GM21786 (cell line): ENCODE measurements at regions not wholly inside any gene's neighbourhood (a gene's known extent, or its start where the extent isn't known, plus 50 kb on each side); places are given as distances from the start of the nearest gene placed in this dataset.
"Not testable (repeated sequence)": the region's sequence is repeated elsewhere in the genome, so short reads cannot be mapped to it uniquely, and the experiment has no call there.

ENCODE experiments used
- ATAC-seq: cut with Tn5 transposase; IDR thresholded peaks from one replicate; pipeline ENCODE4 v1.9.1; 2021; ENCODE audit not compliant: unreplicated experiment

- no peak for ATAC-seq
Observed at GRCh38 chr3:177249203-177249602, 51.9 kb upstream of the TBL1XR1 start.

GRCh38 chr3:177250151-177250550 lies 52.9 kb upstream of the TBL1XR1 start:
- ATAC-seq: no peak

GRCh38 chr3:177251755-177252154 lies 54.5 kb upstream of the TBL1XR1 start:
- ATAC-seq: no peak

- ATAC-seq: no peak
Observed at GRCh38 chr3:177257006-177257405, 59.7 kb upstream of the TBL1XR1 start.

GRCh38 chr3:177257625-177258024 lies 60.3 kb upstream of the TBL1XR1 start:
- ATAC-seq: no peak

GRCh38 chr3:177262396-177262795 lies 65.1 kb upstream of the TBL1XR1 start:
- no peak for ATAC-seq

- ATAC-seq: peak; percentile 53
Observed at GRCh38 chr3:177263615-177264368, 66.5 kb upstream of the TBL1XR1 start.

GRCh38 chr3:177271811-177272501 lies 74.7 kb upstream of the TBL1XR1 start:
- not testable (repeated sequence) for ATAC-seq

- no peak for ATAC-seq
Observed at GRCh38 chr3:177278016-177278415, 80.7 kb upstream of the TBL1XR1 start.

- ATAC-seq: no peak
Observed at GRCh38 chr3:177279118-177279815, 82.0 kb upstream of the TBL1XR1 start.

- no peak for ATAC-seq
Observed at GRCh38 chr3:177281292-177282118, 84.2 kb upstream of the TBL1XR1 start.

GRCh38 chr3:177282119-177282655 lies 84.9 kb upstream of the TBL1XR1 start:
- ATAC-seq: no peak

- ATAC-seq: no peak
Observed at GRCh38 chr3:177283983-177284382, 86.7 kb upstream of the TBL1XR1 start.

GRCh38 chr3:177284383-177284881 lies 87.2 kb upstream of the TBL1XR1 start:
- ATAC-seq: no peak

GRCh38 chr3:177286034-177286433 lies 88.8 kb upstream of the TBL1XR1 start:
- ATAC-seq: no peak

- ATAC-seq: no peak
Observed at GRCh38 chr3:177287231-177287630, 89.9 kb upstream of the TBL1XR1 start.

- no peak for ATAC-seq
Observed at GRCh38 chr3:177290633-177291032, 93.4 kb upstream of the TBL1XR1 start.

- no peak for ATAC-seq
Observed at GRCh38 chr3:177294221-177294620, 96.9 kb upstream of the TBL1XR1 start.

GRCh38 chr3:177295116-177295515 lies 97.8 kb upstream of the TBL1XR1 start:
- no peak for ATAC-seq

GRCh38 chr3:177299250-177299649 lies 102.0 kb upstream of the TBL1XR1 start:
- no peak for ATAC-seq
